Mesenchymal stem cell (in vitro differentiated cells and primary cell): ENCODE measurements at regions not wholly inside any gene's neighbourhood (a gene's known extent, or its start where the extent isn't known, plus 50 kb on each side); places are given as distances from the start of the nearest gene placed in this dataset.
"Not testable (repeated sequence)": the region's sequence is repeated elsewhere in the genome, so short reads cannot be mapped to it uniquely, and the experiment has no call there.

Experiments used
- DNase-seq: peaks from one replicate; pipeline ENCODE4 v3.0.0-alpha.2; 2013
- H2AFZ ChIP-seq: one replicate; pipeline ENCODE4 v1.6.1; 2013; ENCODE audit warnings: low read depth, mild to moderate bottlenecking, control low read depth, inconsistent platforms, low read length, moderate library complexity
- H2AK5ac ChIP-seq: 2 replicates; pipeline ENCODE4 v1.6.1; 2013; ENCODE audit warnings: low read length, moderate library complexity, mild to moderate bottlenecking, inconsistent platforms; ENCODE audit not compliant: severe bottlenecking
- H2BK120ac ChIP-seq: one replicate; pipeline ENCODE4 v1.6.1; 2013; ENCODE audit warnings: low read depth, mild to moderate bottlenecking, inconsistent platforms, low read length, moderate library complexity
- H2BK12ac ChIP-seq, 2 experiments: one replicate each; pipeline ENCODE4 v1.6.1; 2013; ENCODE audit warnings: inconsistent platforms in 2 of 2, low read length in 2 of 2, mild to moderate bottlenecking in 2 of 2, moderate library complexity in 2 of 2, control low read depth in 1 of 2
- H2BK15ac ChIP-seq: one replicate; pipeline ENCODE4 v1.6.1; 2013; ENCODE audit warnings: mild to moderate bottlenecking, low read depth, inconsistent platforms; ENCODE audit not compliant: poor library complexity, severe bottlenecking
- H2BK5ac ChIP-seq: 2 replicates; pipeline ENCODE4 v1.6.1; 2013; ENCODE audit warnings: low read depth, mild to moderate bottlenecking, low read length, control low read depth, inconsistent platforms; ENCODE audit not compliant: poor library complexity, severe bottlenecking
- H3K14ac ChIP-seq, 2 experiments: one replicate each; pipeline ENCODE4 v1.6.1; 2013; ENCODE audit warnings: inconsistent platforms in 2 of 2, low read length in 2 of 2, control low read depth in 1 of 2, mild to moderate bottlenecking in 1 of 2, moderate library complexity in 1 of 2
- H3K18ac ChIP-seq, 2 experiments: one replicate each; pipeline ENCODE4 v1.6.1; 2013; ENCODE audit warnings: inconsistent platforms in 2 of 2, low read length in 2 of 2, control low read depth in 1 of 2, low read depth in 1 of 2, mild to moderate bottlenecking in 1 of 2
- H3K23ac ChIP-seq, 2 experiments: one replicate each; pipeline ENCODE4 v1.6.1; 2013; ENCODE audit warnings: inconsistent platforms in 2 of 2, low read length in 2 of 2, mild to moderate bottlenecking in 2 of 2, moderate library complexity in 2 of 2, control low read depth in 1 of 2
- H3K27ac ChIP-seq: 2 replicates; pipeline ENCODE4 v1.5.1; 2013; ENCODE audit warnings: mild to moderate bottlenecking, moderate library complexity, low read length, control low read depth, inconsistent platforms; ENCODE audit not compliant: poor library complexity, severe bottlenecking
- H3K27me3 ChIP-seq, 2 experiments: 2 replicates each; pipeline versions ENCODE4 v1.6.1 to v1.7.0; 2013; ENCODE audit warnings: low read length in 2 of 2, mild to moderate bottlenecking in 2 of 2, moderate library complexity in 2 of 2, control low read depth in 1 of 2, inconsistent platforms in 1 of 2; ENCODE audit not compliant: control insufficient read depth in 1 of 2, insufficient read depth in 1 of 2
- H3K36me3 ChIP-seq, 2 experiments: 2 replicates each; pipeline versions ENCODE4 v1.6.1 to v1.7.0; 2013; ENCODE audit warnings: low read length in 2 of 2, control low read depth in 1 of 2, inconsistent platforms in 1 of 2, low read depth in 1 of 2, mild to moderate bottlenecking in 1 of 2; ENCODE audit not compliant: insufficient read depth in 2 of 2, control insufficient read depth in 1 of 2
- H3K4ac ChIP-seq, 2 experiments: one replicate each; pipeline ENCODE4 v1.6.1; 2013; ENCODE audit warnings: inconsistent platforms in 2 of 2, low read length in 2 of 2, mild to moderate bottlenecking in 2 of 2, moderate library complexity in 2 of 2, control low read depth in 1 of 2, low read depth in 1 of 2
- H3K4me1 ChIP-seq: 2 replicates; pipeline ENCODE4 v1.6.1; 2013; ENCODE audit warnings: low read depth, low read length, control low read depth; ENCODE audit not compliant: control insufficient read depth, insufficient read depth
- H3K4me2 ChIP-seq: 2 replicates; pipeline ENCODE4 v1.6.1; 2013; ENCODE audit warnings: low read length, mild to moderate bottlenecking, inconsistent platforms; ENCODE audit not compliant: poor library complexity, severe bottlenecking
- H3K4me3 ChIP-seq, 2 experiments: 2 replicates each; pipeline versions ENCODE4 v1.5.1 to v1.7.0; 2013; ENCODE audit warnings: low read length in 2 of 2, mild to moderate bottlenecking in 2 of 2, control low read depth in 1 of 2, low read depth in 1 of 2; ENCODE audit not compliant: insufficient read depth in 1 of 2
- H3K79me1 ChIP-seq: replicated peaks from 2 replicates; pipeline ENCODE4 v1.6.1; 2013; ENCODE audit warnings: mild to moderate bottlenecking, control low read depth, low read length, inconsistent platforms; ENCODE audit not compliant: poor library complexity, severe bottlenecking
- H3K9ac ChIP-seq: 2 replicates; pipeline ENCODE4 v1.7.0; 2013; ENCODE audit warnings: mild to moderate bottlenecking, low read length, moderate library complexity
- H3K9me3 ChIP-seq: 2 replicates; pipeline ENCODE4 v1.7.0; 2013; ENCODE audit warnings: mild to moderate bottlenecking, low read length; ENCODE audit not compliant: control insufficient read depth
- H4K8ac ChIP-seq: one replicate; pipeline ENCODE4 v1.6.1; 2013; ENCODE audit warnings: inconsistent platforms, mild to moderate bottlenecking, low read length, moderate library complexity
- H4K91ac ChIP-seq: one replicate; pipeline ENCODE4 v1.6.1; 2013; ENCODE audit warnings: mild to moderate bottlenecking, low read length, inconsistent platforms
- WGBS: methylation state at CpG from one replicate; pipeline ENCODE4 v1.1.7; 2013; ENCODE audit warnings: mixed read lengths; 5-methylcytosine and 5-hydroxymethylcytosine counted together

GRCh38 chr14:88986908-88987307 lies 162.5 kb downstream of the TTC8 start:
- H2BK12ac ChIP-seq, H3K4me1 ChIP-seq, H3K79me1 ChIP-seq, H3K9ac ChIP-seq, H2BK5ac ChIP-seq, H3K23ac ChIP-seq, H2AFZ ChIP-seq, H3K14ac ChIP-seq, H4K91ac ChIP-seq, H3K4ac ChIP-seq, H2BK15ac ChIP-seq, H2BK120ac ChIP-seq, H3K36me3 ChIP-seq, H3K4me2 ChIP-seq, H3K27ac ChIP-seq, H3K18ac ChIP-seq, H3K4me3 ChIP-seq, DNase-seq, H4K8ac ChIP-seq, H2AK5ac ChIP-seq, H3K27me3 ChIP-seq: not testable (repeated sequence)
- WGBS = 90% methylated on average over 2 of the region's 2 CpGs
- peaks cover 21% of the 10 kb centered on the region for H3K9me3 ChIP-seq

- Histone ChIP-seq H4K91ac (no peak overlapping the region), H2BK120ac (no peak overlapping the region), H3K14ac (no peak overlapping the region), H3K27ac (no peak overlapping the region), H3K9me3 (peaks cover 28% of the 10 kb centered on the region), H3K23ac (no peak overlapping the region), H3K27me3 (peaks cover 0 to 5% of the 10 kb centered on the region in 2 experiments), H2AK5ac (no peak overlapping the region), H2AFZ (no peak overlapping the region), H3K4me2 (no peak overlapping the region), H3K18ac (no peak overlapping the region), H2BK15ac (no peak overlapping the region), H2BK5ac (no peak overlapping the region), H3K36me3 (no peaks in the 10 kb centered on the region), H4K8ac (no peak overlapping the region), H3K4ac (no peak overlapping the region), H3K79me1 (no peaks in the 10 kb centered on the region), H2BK12ac (no peak overlapping the region), H3K9ac (no peak overlapping the region), H3K4me1 (peaks cover 8% of the 10 kb centered on the region), H3K4me3 (no peak overlapping the region)
- 88% methylated on average over 1 of the region's 2 CpGs for WGBS
- no peak for DNase-seq
Measured at GRCh38 chr14:88987516-88987915, 163.1 kb downstream of the TTC8 start.

- Histone ChIP-seq H3K4me2 (no peak overlapping the region), H3K36me3 (no peaks in the 10 kb centered on the region), H3K27me3 (peaks cover 0 to 5% of the 10 kb centered on the region in 2 experiments), H3K9ac (no peak overlapping the region), H2BK15ac (no peak overlapping the region), H3K27ac (no peak overlapping the region), H3K4ac (no peak overlapping the region), H2BK12ac (no peak overlapping the region), H3K18ac (no peak overlapping the region), H2AFZ (no peak overlapping the region), H3K4me1 (peaks cover 5% of the 10 kb centered on the region), H3K14ac (no peak overlapping the region), H3K4me3 (no peak overlapping the region), H2AK5ac (no peak overlapping the region), H2BK120ac (no peak overlapping the region), H2BK5ac (no peak overlapping the region), H3K9me3 (peaks cover 34% of the 10 kb centered on the region), H3K23ac (no peak overlapping the region), H4K8ac (no peak overlapping the region), H3K79me1 (no peaks in the 10 kb centered on the region), H4K91ac (no peak overlapping the region)
- WGBS = 81% methylated on average over 1 of the region's 1 CpG
- DNase-seq = no peak
Measured at GRCh38 chr14:88989911-88990310, 165.5 kb downstream of the TTC8 start.

GRCh38 chr14:88990856-88991255 lies 166.4 kb downstream of the TTC8 start:
- H2BK5ac ChIP-seq = no peak overlapping the region
- no peak overlapping the region for H3K4me2 ChIP-seq
- H3K36me3 ChIP-seq = no peaks in the 10 kb centered on the region
- no peak for DNase-seq
- H3K9me3 ChIP-seq = peaks cover 34% of the 10 kb centered on the region
- H2BK15ac ChIP-seq = no peak overlapping the region
- H2BK120ac ChIP-seq = no peak overlapping the region
- no peak overlapping the region for H2BK12ac ChIP-seq
- H2AK5ac ChIP-seq = no peak overlapping the region
- no peak overlapping the region for H3K14ac ChIP-seq
- no peak overlapping the region for H4K91ac ChIP-seq
- H3K4me3 ChIP-seq = no peak overlapping the region
- peaks cover 7% of the 10 kb centered on the region for H3K4me1 ChIP-seq
- H2AFZ ChIP-seq = no peak overlapping the region
- peaks cover 0 to 5% of the 10 kb centered on the region in 2 experiments for H3K27me3 ChIP-seq
- H3K18ac ChIP-seq = no peak overlapping the region
- 58% methylated on average over 1 of the region's 1 CpG for WGBS
- no peak overlapping the region for H4K8ac ChIP-seq
- no peak overlapping the region for H3K23ac ChIP-seq
- H3K79me1 ChIP-seq = no peaks in the 10 kb centered on the region
- H3K27ac ChIP-seq = no peak overlapping the region
- no peak overlapping the region for H3K4ac ChIP-seq
- H3K9ac ChIP-seq = no peak overlapping the region
